Subcutaneous abdominal adipose tissue (tissue), 5 donors: ENCODE measurements at regions not wholly inside any gene's neighbourhood (a gene's known extent, or its start where the extent isn't known, plus 50 kb on each side); places are given as distances from the start of the nearest gene placed in this dataset.
"Not testable (repeated sequence)": the region's sequence is repeated elsewhere in the genome, so short reads cannot be mapped to it uniquely, and the experiment has no call there.

Source experiments
- H3K27ac ChIP-seq: one replicate; pipeline ENCODE4 v1.7.0; 2013; ENCODE audit warnings: low read depth, mild to moderate bottlenecking, inconsistent platforms, low read length, moderate library complexity
- H3K27me3 ChIP-seq, 5 donors: one replicate each; pipeline ENCODE4 v1.7.0; 2013; ENCODE audit warnings: low read length in 5 of 5, inconsistent platforms in 1 of 5; ENCODE audit not compliant: control insufficient read depth in 5 of 5, insufficient read depth in 4 of 5
- H3K36me3 ChIP-seq, 5 donors: one replicate each; pipeline ENCODE4 v1.7.0; 2013; ENCODE audit warnings: low read length in 5 of 5; ENCODE audit not compliant: control insufficient read depth in 5 of 5, insufficient read depth in 5 of 5
- H3K4me1 ChIP-seq, 5 donors: one replicate each; pipeline ENCODE4 v1.7.0; 2013; ENCODE audit warnings: low read length in 5 of 5, mild to moderate bottlenecking in 3 of 5, moderate library complexity in 1 of 5; ENCODE audit not compliant: control insufficient read depth in 5 of 5, insufficient read depth in 5 of 5
- H3K4me3 ChIP-seq, 5 donors: one replicate each; pipeline ENCODE4 v1.7.0; 2013; ENCODE audit warnings: low read length in 5 of 5, low read depth in 1 of 5
- H3K9ac ChIP-seq, 5 donors: one replicate each; pipeline ENCODE4 v1.7.0; 2013; ENCODE audit warnings: low read length in 5 of 5, mild to moderate bottlenecking in 4 of 5, moderate library complexity in 3 of 5
- H3K9me3 ChIP-seq, 5 donors: one replicate each; pipeline ENCODE4 v1.7.0; 2013; ENCODE audit warnings: low read length in 5 of 5; ENCODE audit not compliant: control insufficient read depth in 5 of 5
- donor health status: healthy.
- donor health status: healthy.
- donor health status: healthy.
- donor health status: healthy.
- donor health status: healthy.

DNA sequence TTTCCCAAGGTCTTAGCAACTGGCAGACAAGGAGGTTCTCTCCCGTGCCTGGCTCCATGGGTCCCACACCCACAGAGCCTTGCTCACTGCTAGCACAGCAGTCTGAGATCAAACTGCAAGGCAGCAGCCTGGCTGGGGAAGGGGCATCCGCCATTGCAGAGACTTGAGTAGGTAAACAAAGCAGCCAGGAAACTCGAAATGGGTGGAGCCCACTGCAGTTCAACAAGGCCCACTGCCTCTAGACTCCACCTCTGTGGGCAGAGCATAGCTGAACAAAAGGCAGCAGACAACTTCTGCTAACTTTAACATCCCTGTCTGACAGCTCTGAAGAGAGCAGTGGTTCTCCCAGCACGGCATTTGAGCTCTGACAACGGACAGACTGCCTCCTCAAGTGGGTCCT, 98.1 kb upstream of the SLC1A3 start:
- H3K27me3 ChIP-seq, H3K4me3 ChIP-seq, H3K27ac ChIP-seq, H3K36me3 ChIP-seq, H3K4me1 ChIP-seq, H3K9me3 ChIP-seq, H3K9ac ChIP-seq: not testable (repeated sequence)

DNA sequence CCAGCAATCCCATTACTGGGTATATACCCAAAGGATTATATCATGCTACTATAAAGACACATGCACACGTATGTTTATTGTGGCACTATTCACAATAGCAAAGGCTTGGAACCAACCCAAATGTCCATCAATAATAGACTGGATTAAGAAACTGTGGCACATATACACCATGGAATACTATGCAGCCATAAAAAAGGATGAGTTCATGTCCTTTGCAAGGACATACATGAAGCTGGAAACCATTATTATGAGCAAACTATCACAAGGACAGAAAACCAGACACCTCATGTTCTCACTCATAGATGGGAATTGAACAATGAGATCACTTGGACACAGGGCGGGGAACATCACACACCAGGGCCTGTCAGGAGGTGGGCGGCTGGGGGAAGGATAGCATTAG, 92.8 kb upstream of the SLC1A3 start:
- H3K9me3 ChIP-seq, H3K36me3 ChIP-seq, H3K27ac ChIP-seq, H3K4me3 ChIP-seq, H3K4me1 ChIP-seq, H3K9ac ChIP-seq, H3K27me3 ChIP-seq: not testable (repeated sequence)

DNA sequence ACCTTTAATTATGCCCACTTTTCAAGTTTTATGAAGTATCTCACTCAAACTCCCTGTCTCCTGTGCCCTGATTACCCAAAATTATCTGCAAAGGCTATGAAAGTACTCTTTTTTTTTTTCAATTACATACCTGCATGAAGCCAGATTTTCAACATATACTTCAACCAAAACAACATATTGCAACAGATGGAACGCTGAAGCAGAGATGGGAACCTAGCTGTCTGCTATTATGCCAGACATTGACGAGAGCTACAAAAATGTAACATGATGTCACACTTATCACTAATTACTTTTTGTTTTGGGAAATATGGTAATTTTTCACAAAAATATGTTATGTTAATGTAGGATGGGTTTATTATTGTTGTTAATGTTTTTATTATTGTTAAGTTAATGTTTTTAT, 86.5 kb upstream of the SLC1A3 start:
- Histone ChIP-seq H3K36me3 (no peaks in the 10 kb centered on the region), H3K9ac (no peak overlapping the region), H3K9me3 (no peaks in the 10 kb centered on the region), H3K4me3 (no peak overlapping the region), H3K27me3 (no peaks in the 10 kb centered on the region), H3K4me1 (peaks cover 3 to 32% (median 19%) of the 10 kb centered on the region in 5 donors), H3K27ac (no peak overlapping the region)

DNA sequence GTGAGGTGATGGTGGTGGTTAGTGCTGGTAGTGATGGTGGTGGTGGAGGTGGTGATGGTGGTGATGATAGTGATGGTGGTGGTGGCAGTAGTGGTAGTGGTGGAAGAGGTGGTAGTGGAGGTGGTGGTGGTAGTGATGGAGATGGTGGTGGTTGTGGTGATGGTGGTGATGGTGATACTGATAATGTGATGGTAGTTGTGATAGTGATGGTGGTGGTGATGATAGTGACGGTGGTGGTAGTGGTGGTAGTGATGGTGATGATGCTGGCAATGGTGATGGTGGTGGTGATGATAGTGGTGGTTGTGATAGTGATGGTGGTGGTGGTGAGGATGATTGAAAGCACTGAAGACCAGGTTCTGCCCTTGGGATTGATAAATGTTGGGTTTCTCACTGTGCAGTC, 85.2 kb upstream of the SLC1A3 start:
- Histone ChIP-seq H3K36me3 (no peaks in the 10 kb centered on the region), H3K9ac (peak overlapping the region in 2 of 5 donors; percentile 3 to 37), H3K27me3 (no peaks in the 10 kb centered on the region), H3K27ac (no peak overlapping the region), H3K4me1 (peaks cover 3 to 34% (median 19%) of the 10 kb centered on the region in 5 donors), H3K9me3 (no peaks in the 10 kb centered on the region), H3K4me3 (no peak overlapping the region)

DNA sequence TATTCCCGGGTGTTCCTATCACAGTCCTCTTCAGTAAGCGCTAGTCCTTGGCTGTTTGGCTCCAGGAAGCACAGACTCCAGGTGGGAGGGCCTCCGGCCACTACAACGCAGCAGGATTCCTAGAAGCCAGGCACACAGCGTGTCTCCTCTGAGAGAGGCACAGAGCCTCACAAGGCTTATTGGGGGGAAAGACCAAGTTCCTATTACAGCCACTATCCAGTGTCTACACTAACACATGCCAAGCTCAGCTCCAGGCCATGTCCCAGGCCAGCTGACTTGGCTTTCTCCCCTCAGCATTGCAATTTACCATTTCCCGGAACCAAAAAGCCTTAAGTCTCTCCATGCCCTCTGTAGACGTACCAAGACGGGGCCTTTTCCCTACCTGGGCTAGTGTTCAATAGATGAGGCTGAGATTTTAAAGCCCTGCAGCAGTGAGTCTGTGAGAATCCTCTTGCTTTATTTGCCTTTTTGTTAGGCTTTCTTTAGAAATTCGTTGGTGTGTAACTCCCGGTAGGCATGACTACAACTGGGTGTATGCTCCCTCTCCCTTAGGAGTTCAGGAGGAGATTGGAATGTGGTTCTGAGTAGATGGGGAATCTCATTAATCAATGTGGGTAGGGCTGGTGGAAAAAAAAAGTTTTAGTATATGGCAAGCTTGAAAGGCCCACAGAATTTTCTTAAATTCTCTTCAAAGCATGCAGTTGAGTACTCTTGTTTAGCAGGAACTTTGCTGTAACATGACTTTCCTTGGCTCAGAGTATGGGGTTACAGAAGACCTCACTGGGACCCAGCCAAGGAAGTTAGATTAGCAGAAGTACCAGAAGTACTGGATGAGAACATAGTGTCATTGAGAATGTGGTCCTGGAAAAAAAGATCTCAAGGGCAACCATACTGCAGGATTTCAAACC, 84.3 kb upstream of the SLC1A3 start:
- Histone ChIP-seq H3K4me1 (peaks cover 3 to 34% (median 19%) of the 10 kb centered on the region in 5 donors), H3K27ac (peak overlapping the region; percentile 21), H3K27me3 (no peaks in the 10 kb centered on the region), H3K4me3 (peak overlapping the region in 2 of 5 donors; percentile 12 to 19), H3K9me3 (no peaks in the 10 kb centered on the region), H3K9ac (peak overlapping the region in 2 of 5 donors; percentile 3 to 49), H3K36me3 (no peaks in the 10 kb centered on the region)

DNA sequence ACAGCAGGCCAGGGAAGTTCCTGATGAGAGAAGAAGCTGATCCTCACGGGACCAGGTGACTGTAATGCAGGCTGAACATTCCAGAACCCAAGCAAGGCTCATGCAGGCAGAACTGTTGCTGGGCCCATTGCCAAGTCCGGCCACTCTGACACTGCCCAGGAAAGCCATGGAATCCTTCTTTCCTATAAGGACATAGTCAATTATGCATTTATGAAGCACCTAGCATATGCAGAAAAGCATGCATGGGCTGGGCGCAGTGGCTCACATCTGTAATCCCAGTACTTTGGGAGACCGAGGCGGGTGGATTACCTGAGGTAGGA, 83.7 kb upstream of the SLC1A3 start:
- Histone ChIP-seq H3K9me3 (no peaks in the 10 kb centered on the region), H3K36me3 (no peaks in the 10 kb centered on the region), H3K27ac (peak overlapping the region; percentile 21), H3K9ac (no peak overlapping the region), H3K4me1 (peaks cover 3 to 34% (median 19%) of the 10 kb centered on the region in 5 donors), H3K27me3 (no peaks in the 10 kb centered on the region), H3K4me3 (no peak overlapping the region)

DNA sequence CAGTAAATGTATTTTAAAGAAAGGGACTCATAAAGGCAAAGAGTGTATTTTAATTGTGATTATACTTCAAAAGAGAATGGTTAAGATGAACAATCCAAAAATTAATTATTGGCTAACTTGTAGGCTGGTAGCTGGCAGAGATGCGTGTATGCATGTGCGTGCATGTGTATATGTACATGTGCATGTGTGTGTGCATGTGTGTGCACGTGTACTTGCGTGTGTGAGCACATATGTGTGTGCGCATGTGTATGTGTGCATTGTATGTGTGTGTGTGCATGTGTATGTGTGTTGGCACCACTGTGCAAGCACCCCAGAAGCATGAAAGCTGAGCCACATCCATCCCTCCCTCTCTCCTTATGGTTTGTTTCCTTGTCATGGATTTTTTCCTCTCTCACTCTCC, 83.0 kb upstream of the SLC1A3 start:
- Histone ChIP-seq H3K36me3 (no peaks in the 10 kb centered on the region), H3K9me3 (no peaks in the 10 kb centered on the region), H3K27ac (no peak overlapping the region), H3K27me3 (no peaks in the 10 kb centered on the region), H3K4me3 (no peak overlapping the region), H3K4me1 (peaks cover 3 to 34% (median 19%) of the 10 kb centered on the region in 5 donors), H3K9ac (no peak overlapping the region)

DNA sequence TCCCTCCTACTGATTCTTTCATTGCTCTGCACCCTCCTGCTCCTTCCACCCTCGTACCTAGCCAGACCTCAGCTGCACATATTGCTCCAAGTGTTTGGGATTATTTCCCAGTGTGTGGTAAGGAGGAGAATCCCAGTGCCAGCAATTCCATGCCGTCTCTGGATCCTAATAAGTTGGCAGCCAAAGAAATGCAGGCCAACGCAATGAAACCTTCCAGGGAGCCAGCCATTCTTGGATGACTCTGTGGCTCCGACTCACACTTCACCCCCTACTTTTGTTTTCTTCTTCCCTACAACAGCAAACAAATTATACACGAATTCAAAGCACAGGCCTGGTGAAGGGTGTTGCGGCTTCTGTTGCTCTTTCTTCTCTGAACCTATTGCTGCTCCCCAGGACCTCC, 82.5 kb upstream of the SLC1A3 start:
- no peaks in the 10 kb centered on the region for H3K9me3 ChIP-seq
- no peaks in the 10 kb centered on the region for H3K27me3 ChIP-seq
- no peak overlapping the region for H3K4me3 ChIP-seq
- no peak overlapping the region for H3K9ac ChIP-seq
- peaks cover 3 to 39% (median 24%) of the 10 kb centered on the region in 5 donors for H3K4me1 ChIP-seq
- no peaks in the 10 kb centered on the region for H3K36me3 ChIP-seq
- H3K27ac ChIP-seq = no peak overlapping the region

DNA sequence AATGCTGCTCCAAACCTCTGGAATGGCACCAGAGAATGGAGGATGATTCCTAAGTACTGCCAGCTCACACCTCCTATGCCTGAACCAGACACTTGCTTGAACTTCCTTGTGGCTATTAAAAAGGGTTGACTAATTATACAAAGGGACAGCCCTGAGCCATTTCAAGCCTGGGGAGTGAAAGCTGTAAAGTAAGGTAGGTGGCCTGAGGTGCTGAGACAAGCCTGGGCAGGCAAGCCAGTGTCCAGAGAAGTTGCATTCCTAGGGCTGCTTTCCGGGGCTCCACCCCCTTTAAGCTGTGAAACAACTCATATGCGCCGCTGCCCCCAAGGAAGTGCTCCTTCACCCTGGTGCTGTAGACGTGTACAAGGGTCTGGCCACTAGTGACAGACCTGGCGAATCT, 79.9 kb upstream of the SLC1A3 start:
- peaks cover 3 to 39% (median 25%) of the 10 kb centered on the region in 5 donors for H3K4me1 ChIP-seq
- no peak overlapping the region for H3K9ac ChIP-seq
- no peaks in the 10 kb centered on the region for H3K27me3 ChIP-seq
- H3K27ac ChIP-seq = no peak overlapping the region
- H3K36me3 ChIP-seq = no peaks in the 10 kb centered on the region
- no peak overlapping the region for H3K4me3 ChIP-seq
- H3K9me3 ChIP-seq = no peaks in the 10 kb centered on the region

DNA sequence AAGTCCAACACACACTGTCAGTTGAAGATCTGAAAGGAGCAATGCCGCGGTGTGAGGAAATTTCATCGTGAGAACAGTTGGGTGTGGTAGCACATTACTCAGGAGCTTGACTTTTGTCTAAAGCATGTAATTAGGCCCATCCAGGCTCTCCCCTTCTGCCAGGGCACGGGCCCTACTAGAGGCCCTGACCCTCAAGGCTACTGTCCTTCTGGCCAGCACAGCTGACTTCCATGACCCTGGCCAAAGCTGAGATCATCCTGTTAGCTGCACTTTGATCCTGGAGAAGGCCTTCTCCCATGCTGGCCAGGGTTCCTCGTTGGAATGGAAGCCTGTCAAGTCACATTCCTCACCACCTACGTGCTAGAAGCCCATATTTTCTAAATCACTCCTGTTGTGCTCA, 77.8 kb upstream of the SLC1A3 start:
- Histone ChIP-seq H3K9ac (no peak overlapping the region), H3K27me3 (no peaks in the 10 kb centered on the region), H3K27ac (no peak overlapping the region), H3K4me1 (peaks cover 0 to 23% (median 10%) of the 10 kb centered on the region in 5 donors), H3K4me3 (no peak overlapping the region), H3K36me3 (no peaks in the 10 kb centered on the region), H3K9me3 (no peaks in the 10 kb centered on the region)
